SK-N-SH (cell line): ENCODE measurements at regions not wholly inside any gene's neighbourhood (a gene's known extent, or its start where the extent isn't known, plus 50 kb on each side); places are given as distances from the start of the nearest gene placed in this dataset.

Experiments used
- EP300 ChIP-seq, 2 experiments: IDR thresholded peaks; 2 replicates each; pipeline versions ENCODE4 v1.4.0 to v1.6.1; 2012; ENCODE audit warnings: borderline replicate concordance in 1 of 2, low read depth in 1 of 2, low read length in 1 of 2
- EZH2phosphoT487 ChIP-seq: fragments of 200-600 bp; sonication (generic); IDR thresholded peaks from 2 replicates; pipeline ENCODE4 v1.6.1; 2017; ENCODE audit warnings: low read depth, mixed run types, mild to moderate bottlenecking, antibody characterized with exemption, moderate library complexity, borderline replicate concordance
- MEF2A ChIP-seq: IDR thresholded peaks from 2 replicates; pipeline ENCODE4 v1.4.0; 2012; ENCODE audit warnings: low read depth, borderline replicate concordance
- NFIC ChIP-seq: IDR thresholded peaks from 2 replicates; pipeline ENCODE4 v1.4.0; 2012; ENCODE audit warnings: borderline replicate concordance
- NRF1 ChIP-seq: IDR thresholded peaks from 2 replicates; pipeline ENCODE4 v1.6.1; 2012; ENCODE audit warnings: low read depth, mild to moderate bottlenecking, low read length
- TEAD4 ChIP-seq: IDR thresholded peaks from 2 replicates; pipeline ENCODE4 v1.4.0; 2012; ENCODE audit warnings: mild to moderate bottlenecking, borderline replicate concordance; ENCODE audit not compliant: insufficient read depth
- TF ChIP-seq, protein P1 (sequence below): fragments of 200-600 bp; sonication (generic); IDR thresholded peaks from 2 replicates; pipeline ENCODE4 v1.6.1; 2017; ENCODE audit warnings: antibody characterized with exemption, mild to moderate bottlenecking, moderate library complexity
- TF ChIP-seq, protein P2 (sequence below): IDR thresholded peaks from 2 replicates; pipeline ENCODE4 v1.4.0; 2012; ENCODE audit warnings: low read depth, borderline replicate concordance
- TF ChIP-seq, protein P3 (sequence below): IDR thresholded peaks from 2 replicates; pipeline ENCODE4 v1.4.0; 2012; ENCODE audit warnings: low read depth, borderline replicate concordance
- TF ChIP-seq, protein P4 (sequence below): fragments of 150-350 bp; IDR thresholded peaks from 2 replicates; pipeline ENCODE4 v1.6.1; 2017; ENCODE audit warnings: antibody characterized with exemption, low read length, low read depth, borderline replicate concordance

DNA sequence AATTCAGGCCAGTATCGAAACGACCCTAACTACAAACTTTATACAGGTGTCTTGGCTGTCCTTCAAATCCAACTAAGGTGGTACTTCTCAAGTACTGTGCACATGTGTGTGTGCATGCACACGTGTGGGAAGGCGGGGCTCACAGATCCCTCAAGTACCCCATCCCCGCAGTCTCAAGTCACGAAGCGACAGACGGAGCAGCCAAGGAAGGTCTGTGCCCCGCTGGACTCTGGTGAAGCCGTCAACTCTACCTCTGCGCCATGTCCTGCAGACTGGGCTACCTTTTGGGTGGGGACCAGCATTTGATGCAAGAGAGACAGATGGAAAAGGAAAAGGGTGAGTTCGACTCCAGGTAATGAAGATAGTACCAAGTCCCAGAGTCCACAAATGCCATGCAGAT is 169.0 kb downstream of the CRYBB2 start:
- TF ChIP-seq, protein P1, sequence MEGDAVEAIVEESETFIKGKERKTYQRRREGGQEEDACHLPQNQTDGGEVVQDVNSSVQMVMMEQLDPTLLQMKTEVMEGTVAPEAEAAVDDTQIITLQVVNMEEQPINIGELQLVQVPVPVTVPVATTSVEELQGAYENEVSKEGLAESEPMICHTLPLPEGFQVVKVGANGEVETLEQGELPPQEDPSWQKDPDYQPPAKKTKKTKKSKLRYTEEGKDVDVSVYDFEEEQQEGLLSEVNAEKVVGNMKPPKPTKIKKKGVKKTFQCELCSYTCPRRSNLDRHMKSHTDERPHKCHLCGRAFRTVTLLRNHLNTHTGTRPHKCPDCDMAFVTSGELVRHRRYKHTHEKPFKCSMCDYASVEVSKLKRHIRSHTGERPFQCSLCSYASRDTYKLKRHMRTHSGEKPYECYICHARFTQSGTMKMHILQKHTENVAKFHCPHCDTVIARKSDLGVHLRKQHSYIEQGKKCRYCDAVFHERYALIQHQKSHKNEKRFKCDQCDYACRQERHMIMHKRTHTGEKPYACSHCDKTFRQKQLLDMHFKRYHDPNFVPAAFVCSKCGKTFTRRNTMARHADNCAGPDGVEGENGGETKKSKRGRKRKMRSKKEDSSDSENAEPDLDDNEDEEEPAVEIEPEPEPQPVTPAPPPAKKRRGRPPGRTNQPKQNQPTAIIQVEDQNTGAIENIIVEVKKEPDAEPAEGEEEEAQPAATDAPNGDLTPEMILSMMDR: no peak
- TF ChIP-seq, protein P2, sequence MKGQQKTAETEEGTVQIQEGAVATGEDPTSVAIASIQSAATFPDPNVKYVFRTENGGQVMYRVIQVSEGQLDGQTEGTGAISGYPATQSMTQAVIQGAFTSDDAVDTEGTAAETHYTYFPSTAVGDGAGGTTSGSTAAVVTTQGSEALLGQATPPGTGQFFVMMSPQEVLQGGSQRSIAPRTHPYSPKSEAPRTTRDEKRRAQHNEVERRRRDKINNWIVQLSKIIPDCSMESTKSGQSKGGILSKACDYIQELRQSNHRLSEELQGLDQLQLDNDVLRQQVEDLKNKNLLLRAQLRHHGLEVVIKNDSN: no peak
- no peak for TF ChIP-seq TEAD4
- no peak for TF ChIP-seq NFIC
- TF ChIP-seq, protein P3, sequence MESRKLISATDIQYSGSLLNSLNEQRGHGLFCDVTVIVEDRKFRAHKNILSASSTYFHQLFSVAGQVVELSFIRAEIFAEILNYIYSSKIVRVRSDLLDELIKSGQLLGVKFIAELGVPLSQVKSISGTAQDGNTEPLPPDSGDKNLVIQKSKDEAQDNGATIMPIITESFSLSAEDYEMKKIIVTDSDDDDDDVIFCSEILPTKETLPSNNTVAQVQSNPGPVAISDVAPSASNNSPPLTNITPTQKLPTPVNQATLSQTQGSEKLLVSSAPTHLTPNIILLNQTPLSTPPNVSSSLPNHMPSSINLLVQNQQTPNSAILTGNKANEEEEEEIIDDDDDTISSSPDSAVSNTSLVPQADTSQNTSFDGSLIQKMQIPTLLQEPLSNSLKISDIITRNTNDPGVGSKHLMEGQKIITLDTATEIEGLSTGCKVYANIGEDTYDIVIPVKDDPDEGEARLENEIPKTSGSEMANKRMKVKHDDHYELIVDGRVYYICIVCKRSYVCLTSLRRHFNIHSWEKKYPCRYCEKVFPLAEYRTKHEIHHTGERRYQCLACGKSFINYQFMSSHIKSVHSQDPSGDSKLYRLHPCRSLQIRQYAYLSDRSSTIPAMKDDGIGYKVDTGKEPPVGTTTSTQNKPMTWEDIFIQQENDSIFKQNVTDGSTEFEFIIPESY: no peak
- TF ChIP-seq MEF2A: no peak
- TF ChIP-seq EZH2phosphoT487: no peak
- TF ChIP-seq, protein P4, sequence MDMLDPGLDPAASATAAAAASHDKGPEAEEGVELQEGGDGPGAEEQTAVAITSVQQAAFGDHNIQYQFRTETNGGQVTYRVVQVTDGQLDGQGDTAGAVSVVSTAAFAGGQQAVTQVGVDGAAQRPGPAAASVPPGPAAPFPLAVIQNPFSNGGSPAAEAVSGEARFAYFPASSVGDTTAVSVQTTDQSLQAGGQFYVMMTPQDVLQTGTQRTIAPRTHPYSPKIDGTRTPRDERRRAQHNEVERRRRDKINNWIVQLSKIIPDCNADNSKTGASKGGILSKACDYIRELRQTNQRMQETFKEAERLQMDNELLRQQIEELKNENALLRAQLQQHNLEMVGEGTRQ: no peak
- TF ChIP-seq EP300 (IDR thresholded peaks at IDR 0.05; ENCODE audit: borderline replicate concordance in 1 of 2, low read depth in 1 of 2, low read length in 1 of 2): no peak
- no peak for TF ChIP-seq NRF1
